ENCODE measurements at regions not wholly inside any gene's neighbourhood (a gene's known extent, or its start where the extent isn't known, plus 50 kb on each side); places are given as distances from the start of the nearest gene placed in this dataset.
"Not testable (repeated sequence)": the region's sequence is repeated elsewhere in the genome, so short reads cannot be mapped to it uniquely, and the experiment has no call there.

DNA sequence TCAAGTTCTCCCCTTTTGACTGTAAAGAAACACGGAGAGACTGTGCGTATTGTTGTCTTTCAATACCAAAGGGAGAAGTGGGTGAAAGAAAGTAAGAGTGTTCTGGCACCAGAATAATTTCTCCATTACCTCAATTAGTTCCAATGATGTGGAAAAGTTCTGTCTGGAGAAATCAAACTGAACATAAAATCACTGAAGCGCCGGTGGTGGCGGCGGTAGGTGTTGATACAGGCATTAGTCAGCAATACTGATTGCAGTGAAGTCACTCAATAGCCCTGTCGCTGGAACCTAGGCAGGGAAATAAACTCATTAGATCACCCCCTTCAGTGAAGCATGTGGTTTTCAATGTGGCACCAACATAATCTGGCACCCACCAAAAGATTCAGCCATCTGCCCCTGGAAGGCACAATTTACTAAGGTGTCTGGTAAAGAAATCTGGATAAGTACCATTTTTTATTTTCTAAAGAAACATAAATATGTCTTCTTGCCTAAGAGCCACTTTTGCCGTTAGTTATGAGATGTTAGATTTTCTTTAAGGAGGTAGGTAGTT is 274.2 kb upstream of the SOX9 start:
- no peak for DNase-seq

- no peak for DNase-seq
Observed at GRCh38 chr17:71849783-71850768, 270.7 kb upstream of the SOX9 start.

- no peak for DNase-seq
Observed at GRCh38 chr17:71850812-71851211, 270.0 kb upstream of the SOX9 start.

DNA sequence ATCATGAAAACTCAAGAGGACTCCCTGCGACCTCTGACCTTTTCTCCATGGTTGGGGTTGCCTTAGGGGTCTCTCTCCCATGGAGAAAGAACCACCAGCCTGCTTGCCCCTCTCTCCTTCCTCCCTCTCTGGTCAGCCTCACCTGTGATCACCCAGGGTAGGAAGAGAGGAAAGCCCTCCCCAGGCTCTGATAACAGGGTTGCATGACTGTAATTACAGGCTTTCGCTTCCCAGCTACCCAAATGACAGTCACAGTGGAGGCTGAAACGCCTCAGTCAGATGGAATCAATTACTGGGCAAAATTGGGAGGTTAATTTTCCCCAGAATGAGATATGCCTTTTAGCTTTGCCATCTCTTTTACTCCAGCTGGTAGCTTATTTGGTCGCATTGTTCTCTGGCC is 265.8 kb upstream of the SOX9 start:
- no peak for DNase-seq

GRCh38 chr17:71864755-71865154 is 256.1 kb upstream of the SOX9 start:
- DNase-seq, result no peak

- no peak for DNase-seq
Observed at GRCh38 chr17:71866095-71866494, 254.7 kb upstream of the SOX9 start.

GRCh38 chr17:71869293-71869692 is 251.5 kb upstream of the SOX9 start:
- DNase-seq, result no peak

DNA sequence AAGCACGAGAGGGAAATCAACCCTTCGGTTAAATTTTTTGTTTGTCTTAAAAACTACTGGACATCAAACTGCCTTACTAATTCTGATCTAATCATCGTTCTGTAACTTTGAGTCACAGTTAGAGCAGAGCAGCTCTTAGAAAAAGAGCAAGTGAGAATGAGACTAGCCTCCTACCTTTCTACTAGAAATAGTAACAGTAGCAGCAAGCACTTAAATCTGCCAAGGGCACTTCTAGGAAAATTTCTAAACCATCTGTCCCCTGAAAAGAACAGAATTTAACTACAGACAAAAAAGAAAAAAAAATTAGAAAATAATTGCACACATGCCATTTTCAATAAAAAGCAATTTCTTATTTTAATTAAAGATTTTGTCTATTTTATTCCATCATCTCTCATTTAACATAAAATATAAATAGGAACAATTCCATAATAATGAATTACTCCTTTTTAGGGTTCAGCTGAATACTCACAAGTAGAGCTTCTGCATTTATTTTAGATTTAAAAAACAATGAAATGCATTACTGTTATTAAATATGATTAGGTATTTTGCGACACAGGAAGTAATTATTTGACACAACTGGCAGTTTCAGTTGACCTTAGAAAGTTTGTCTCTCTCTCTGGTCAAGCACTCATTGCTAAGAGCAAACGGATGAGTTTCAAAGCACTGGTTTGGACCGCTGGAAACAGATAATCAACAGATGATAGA is 250.8 kb upstream of the SOX9 start:
- no peak for DNase-seq

- no peak for DNase-seq
Observed at GRCh38 chr17:71870546-71870862, 250.3 kb upstream of the SOX9 start.

GRCh38 chr17:71872843-71873485 is 247.9 kb upstream of the SOX9 start:
- DNase-seq, result no peak

- not testable (repeated sequence) for DNase-seq
Observed at GRCh38 chr17:71874773-71875172, 246.0 kb upstream of the SOX9 start.

DNA sequence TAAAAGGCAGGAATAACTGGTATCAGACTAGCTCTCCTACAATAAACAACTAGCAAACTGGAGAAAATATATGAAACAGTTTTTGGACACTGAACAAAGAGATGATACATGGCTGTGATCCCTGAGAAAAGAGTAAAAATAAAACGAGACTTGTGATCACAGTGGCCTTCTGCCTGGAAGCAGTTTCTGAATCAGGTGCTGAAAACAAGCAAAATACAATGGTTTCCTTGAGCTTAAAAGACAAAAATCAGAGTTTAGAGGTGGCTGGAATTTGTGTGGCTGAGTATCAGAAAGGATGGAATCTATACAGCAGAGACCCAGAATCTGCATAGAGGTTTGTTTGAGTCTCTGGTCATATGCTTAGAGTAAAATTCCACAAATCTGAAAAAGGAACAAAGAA is 242.5 kb upstream of the SOX9 start:
- DNase-seq, result no peak

GRCh38 chr17:71878998-71879397 is 241.8 kb upstream of the SOX9 start:
- DNase-seq, result no peak

GRCh38 chr17:71881041-71881440 is 239.8 kb upstream of the SOX9 start:
- no peak for DNase-seq

GRCh38 chr17:71881581-71881980 is 239.2 kb upstream of the SOX9 start:
- DNase-seq, result no peak

GRCh38 chr17:71883258-71883657 is 237.6 kb upstream of the SOX9 start:
- DNase-seq, result no peak

DNA sequence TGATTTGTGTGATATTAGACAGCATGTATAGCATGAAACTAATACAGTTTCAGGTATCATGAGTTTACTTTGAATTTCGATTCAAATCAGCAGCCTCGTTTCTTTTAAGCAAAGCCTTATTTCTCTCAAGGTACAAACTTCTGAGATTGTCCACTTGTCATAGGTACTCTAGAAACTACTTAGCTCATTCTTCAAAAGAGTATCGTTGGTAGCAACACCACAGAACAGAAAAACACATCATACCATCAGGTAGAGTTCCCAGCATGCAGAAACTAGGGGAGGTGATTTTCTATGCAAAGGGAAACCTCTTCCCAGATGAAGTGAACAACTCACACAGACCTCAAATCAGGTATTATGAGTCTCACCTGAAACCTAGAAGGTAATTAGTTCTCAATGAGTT is 237.0 kb upstream of the SOX9 start:
- DNase-seq, result no peak

- DNase-seq, result no peak
Observed at GRCh38 chr17:71885662-71886061, 235.2 kb upstream of the SOX9 start.

DNA sequence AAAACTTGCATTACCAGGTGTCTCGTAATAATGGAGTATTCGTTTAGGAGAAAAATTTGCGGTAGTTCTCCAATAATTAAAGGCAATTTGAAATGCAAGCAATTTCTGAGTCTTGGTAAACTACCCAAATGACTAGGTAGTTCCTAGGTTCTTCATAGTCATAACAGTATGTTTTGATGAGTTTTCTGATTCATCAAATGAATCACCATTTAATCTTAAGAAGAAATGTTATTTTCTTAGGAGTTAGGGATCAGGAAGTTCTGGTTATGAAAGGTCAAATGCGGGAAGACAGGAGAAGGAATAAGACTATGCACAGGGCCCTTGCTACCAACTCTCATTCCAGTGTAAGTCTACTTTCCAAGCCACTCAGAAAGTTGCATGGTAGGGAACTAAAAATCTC is 221.5 kb upstream of the SOX9 start:
- peak; percentile 64 for DNase-seq

GRCh38 chr17:71900621-71901229 is 220.1 kb upstream of the SOX9 start:
- DNase-seq, result peak; percentile 55

- peak; percentile 25 for DNase-seq
Observed at GRCh38 chr17:71902894-71903506, 217.8 kb upstream of the SOX9 start.

GRCh38 chr17:71905376-71906031 is 215.3 kb upstream of the SOX9 start:
- DNase-seq, result no peak
